Cardiac septum (tissue), 1 donor: ENCODE measurements at regions not wholly inside any gene's neighbourhood (a gene's known extent, or its start where the extent isn't known, plus 50 kb on each side); places are given as distances from the start of the nearest gene placed in this dataset.
"Not testable (repeated sequence)": the region's sequence is repeated elsewhere in the genome, so short reads cannot be mapped to it uniquely, and the experiment has no call there.

Experiments used
- DNase-seq: peaks from one replicate; pipeline ENCODE4 v3.0.0-alpha.2; 2020; ENCODE audit warnings: low spot score
- intact Hi-C: fragments of 100-400 bp; cut with DNase I; formaldehyde crosslinking; loops from one replicate; pipeline ENCODE4 v1.14.0; 2022
- donor health status: DM: no; HTN: no; CAD: no.

DNA sequence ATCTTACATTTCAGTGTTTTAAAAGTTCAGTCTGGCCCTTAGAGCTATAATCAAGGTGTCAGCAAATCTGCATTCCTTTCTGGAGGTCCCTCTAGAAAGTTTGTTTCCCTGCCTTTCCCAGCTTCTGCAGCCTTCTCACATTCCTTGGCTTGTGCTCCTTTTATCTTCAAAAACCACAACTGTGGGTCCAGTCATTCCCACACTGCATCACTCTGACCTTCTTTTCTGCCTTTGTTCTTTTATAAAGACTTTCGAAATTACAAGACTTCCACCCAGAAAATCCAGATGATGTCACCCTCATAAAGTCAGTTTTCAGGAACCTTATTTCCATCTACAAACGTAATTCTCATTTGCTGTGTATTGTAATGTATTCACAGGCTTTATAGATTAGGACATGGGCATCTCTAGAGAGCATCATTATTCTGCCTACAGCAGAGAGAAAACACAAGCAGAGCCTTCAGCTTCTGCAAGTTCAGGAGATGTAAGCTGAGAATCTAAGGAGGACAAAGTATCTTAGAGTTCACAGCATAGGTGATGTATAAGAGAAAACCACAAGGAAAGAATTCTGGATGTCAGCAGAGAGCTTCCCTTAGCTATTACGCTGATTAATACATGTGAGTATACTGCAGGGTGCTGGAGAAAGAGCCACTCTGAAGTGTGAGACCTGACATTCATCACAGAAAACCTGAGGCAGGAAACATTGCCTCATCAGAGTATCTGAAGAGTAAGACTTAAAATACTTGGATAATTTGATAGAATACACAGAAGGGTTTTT, 1100.2 kb downstream of the CBLN2 start:
- no peak for DNase-seq
- intact Hi-C loops, result no loop called here

DNA sequence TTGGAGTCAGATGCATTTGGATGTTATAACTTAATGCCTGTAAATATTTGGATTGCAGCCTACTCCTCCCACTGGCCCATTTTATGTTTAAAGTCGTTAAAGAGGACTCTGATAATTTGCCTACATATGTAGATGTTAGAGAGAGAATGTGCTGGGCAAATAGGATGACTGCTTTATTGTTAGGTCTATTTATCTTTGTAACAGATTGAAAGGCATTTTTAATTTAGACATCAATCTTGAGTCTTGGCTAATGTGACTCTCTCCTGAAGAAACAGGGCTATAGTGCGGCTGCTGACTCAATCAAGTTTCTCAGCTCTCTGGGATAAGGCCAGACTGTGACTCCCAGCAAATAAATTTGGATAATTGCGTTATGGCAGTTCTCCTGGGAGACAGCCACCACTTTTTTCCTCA, 1101.4 kb downstream of the CBLN2 start:
- intact Hi-C loops, result no loop called here
- DNase-seq, result no peak

DNA sequence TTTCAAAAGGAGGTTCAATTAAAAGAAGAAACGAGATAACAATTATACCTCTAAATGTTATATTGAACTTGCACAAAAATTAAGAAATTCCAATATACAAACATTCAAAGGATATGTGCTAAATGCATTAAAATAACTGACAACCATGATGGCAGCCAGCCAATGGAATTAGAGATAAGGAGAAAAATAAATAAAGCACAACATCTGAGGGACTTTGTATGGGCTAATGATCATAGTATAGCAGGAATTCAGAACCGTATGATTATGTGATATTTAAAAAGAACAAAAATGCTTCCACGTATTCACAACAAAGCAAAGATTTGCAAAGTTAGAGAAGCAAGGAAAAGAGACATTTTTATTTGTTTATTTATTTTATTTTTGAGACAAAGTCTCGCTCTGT, 1103.0 kb downstream of the CBLN2 start:
- DNase-seq, result no peak
- intact Hi-C loops, result no loop called here

DNA sequence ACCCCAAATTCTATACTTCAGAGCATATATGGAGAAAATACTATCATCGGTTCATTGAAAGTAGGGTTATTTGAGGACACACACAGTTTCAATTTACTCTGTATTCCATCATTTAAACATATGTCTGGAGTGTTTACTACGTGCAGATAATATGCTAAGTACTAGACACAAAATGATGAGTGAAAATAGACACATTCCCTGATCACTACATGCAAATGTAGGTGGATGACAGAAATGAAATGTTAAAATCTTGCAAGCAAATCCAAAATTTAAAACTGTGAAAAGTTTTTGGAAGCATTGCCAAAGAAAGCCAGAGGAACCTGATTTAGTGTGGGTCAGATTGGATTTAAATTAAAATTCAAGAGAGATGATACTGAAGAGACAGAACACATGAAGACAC, 1106.6 kb downstream of the CBLN2 start:
- intact Hi-C loops, result no loop called here
- DNase-seq, result no peak

DNA sequence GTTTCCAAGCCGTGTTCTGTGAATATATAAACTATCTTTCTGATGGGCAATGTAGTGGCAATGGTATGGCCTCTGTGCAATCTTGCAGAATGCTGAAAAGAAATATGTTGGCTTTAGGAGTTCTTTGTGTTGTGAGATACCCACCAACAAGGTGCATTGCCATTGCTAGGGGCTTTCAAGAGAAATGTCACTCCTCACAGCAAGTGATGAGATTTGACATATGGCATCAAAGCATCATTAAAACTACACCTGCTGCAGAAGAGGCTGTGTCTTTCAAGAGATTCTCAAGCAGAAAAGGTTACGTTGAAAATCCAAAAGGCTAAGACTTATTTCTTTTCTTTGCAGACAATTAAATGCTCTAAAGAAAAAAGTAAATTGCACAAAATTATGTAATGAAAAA, 1110.8 kb downstream of the CBLN2 start:
- no peak for DNase-seq
- intact Hi-C loops, result no loop called here

DNA sequence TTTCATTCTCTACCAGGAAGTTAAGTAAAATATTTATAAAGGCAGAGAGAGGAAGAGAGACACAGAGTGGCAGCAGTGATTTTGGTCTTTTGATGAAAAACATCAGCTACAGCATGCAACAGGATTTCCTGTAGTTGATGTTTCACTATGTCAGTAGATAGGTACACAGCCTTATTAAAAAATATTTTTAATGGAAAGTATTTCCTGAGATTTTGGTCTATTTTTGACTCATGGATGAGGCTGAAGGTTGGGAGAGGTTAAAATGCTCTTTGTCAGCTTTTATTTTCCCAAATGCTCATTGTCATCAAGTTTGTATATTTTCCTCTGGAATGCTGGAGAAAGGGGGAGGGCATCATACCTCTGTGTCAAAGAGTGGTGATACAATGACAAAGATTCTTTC, 1112.5 kb downstream of the CBLN2 start:
- no peak for DNase-seq
- intact Hi-C loops, result no loop called here

DNA sequence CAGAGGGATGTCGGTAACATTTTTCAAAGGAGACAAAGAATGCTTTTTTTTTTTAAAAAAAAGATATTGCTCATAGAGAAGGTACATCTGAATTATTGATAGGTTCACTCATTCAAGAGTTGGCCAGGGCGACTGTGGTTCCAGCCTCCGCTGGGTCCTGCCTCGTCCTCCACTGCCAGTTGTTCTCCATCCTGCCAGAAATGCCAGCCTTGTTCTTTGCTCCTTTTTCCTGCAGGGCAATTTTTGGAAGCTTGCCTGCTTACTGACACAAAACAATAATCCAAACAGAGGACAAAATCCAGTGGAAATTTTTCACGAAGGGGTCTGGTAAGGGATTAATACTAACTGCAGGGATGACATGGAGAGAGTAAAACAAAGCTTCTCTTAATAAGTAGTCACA, 1113.0 kb downstream of the CBLN2 start:
- intact Hi-C loops, result no loop called here
- DNase-seq, result no peak

DNA sequence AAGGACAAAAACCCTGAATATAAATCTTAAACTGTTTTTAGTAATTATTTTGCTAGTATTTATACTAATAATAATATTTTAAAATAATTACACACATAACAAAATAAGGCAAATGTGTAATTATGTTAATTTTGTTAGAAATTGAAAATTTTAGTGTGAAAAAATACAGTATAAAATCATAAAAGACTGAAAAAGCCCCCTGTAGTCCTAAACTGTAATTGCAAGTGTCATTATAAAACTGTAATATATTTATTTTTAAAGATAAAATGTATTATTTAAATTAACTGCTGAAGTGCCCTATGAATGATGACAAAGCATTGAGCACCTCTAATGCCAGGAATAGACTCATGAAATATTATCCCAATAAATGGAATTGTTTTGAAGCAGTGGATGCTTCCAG, 1117.7 kb downstream of the CBLN2 start:
- intact Hi-C loops, result no loop called here
- no peak for DNase-seq

DNA sequence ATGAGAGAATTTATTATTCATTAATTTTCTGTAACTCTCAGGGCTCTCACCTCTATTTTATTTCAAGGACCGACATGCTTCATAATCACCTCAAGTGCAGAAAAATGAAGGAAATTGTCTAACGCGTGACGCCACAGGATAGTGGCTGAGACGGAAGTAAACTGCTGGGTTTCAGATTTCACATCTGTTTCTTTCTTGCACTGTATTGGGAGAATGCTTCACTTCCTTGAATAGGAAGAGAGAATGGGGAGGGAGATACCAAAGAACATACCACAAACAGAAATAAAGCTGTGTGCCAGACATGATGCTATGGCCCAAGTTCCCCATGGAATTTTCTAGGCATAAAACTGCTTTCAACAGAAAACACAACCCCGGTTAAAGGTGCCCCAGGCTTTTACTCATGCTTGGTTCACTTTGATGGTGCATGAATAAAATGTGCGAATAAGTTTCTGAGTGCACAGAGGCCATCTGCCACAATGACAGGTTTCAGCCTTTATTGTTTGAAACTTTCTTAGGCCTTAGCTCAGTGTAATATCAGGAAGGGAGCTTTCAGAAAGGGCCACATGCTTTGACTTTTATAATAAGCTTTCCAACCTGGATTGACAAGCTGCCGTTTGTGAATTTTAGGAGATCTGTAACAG, 1116.4 kb downstream of the SOCS6 start:
- intact Hi-C loops, result no loop called here
- DNase-seq, result no peak

DNA sequence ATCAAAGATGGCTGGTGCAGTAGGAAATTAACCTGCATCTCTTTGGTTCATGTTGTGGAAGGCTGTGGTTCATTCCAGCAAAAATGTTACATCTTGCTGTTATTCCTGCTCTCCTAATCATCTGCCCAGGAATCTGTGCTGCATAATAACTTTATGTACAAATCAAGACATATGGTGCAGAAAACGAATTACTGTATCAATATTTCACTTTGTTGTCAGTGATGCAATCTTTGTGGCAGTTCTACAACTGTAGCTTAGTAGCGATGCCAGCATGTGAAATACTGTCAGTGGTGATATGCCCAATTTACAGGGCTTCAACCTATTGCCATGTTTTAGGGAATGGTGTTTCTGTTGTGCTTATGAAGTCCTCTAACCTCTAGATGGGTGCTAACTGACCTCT, 1114.7 kb downstream of the SOCS6 start:
- no peak for DNase-seq
- intact Hi-C loops, result no loop called here

DNA sequence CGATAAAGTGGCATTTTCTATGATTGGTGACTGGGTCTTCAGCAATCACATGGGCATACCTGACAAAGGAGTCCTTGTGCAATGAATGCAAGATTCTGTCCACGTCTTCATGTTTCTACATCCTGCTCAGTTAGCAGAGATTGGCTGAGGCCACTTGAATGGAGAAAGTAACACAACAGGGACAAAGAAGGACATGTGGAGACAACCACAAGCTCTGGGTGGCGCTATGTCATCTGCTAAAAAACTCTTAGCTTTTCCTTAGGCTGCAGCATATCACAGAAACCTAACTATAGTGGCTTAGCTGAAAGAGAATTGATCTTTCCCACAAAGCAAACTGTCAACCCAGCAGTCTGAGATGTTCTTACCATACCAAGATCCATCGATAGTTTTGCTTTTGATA, 1109.7 kb downstream of the SOCS6 start:
- no peak for DNase-seq

DNA sequence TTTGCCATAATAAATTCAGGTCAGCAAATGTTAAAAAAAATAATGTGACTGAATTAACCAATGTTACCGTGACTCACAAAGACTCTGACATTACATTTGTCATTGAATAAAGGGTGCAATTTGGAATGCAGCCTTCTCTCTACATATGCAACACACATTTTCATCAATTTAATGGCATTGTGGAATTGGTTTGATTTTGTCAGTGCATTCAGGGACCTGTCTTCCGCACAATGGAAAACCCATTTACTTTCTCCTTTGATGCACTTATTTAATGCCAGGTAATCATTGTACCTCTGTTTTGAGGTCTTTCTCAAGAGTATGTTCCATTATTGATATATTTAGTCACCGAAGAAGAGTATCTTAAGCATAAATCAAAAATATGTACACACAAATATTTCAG, 1099.3 kb downstream of the SOCS6 start:
- intact Hi-C loops, result no loop called here
- no peak for DNase-seq

More for the DNA sequence above, 1109.7 kb downstream of the SOCS6 start:
- intact Hi-C loops, result no loop called here

DNA sequence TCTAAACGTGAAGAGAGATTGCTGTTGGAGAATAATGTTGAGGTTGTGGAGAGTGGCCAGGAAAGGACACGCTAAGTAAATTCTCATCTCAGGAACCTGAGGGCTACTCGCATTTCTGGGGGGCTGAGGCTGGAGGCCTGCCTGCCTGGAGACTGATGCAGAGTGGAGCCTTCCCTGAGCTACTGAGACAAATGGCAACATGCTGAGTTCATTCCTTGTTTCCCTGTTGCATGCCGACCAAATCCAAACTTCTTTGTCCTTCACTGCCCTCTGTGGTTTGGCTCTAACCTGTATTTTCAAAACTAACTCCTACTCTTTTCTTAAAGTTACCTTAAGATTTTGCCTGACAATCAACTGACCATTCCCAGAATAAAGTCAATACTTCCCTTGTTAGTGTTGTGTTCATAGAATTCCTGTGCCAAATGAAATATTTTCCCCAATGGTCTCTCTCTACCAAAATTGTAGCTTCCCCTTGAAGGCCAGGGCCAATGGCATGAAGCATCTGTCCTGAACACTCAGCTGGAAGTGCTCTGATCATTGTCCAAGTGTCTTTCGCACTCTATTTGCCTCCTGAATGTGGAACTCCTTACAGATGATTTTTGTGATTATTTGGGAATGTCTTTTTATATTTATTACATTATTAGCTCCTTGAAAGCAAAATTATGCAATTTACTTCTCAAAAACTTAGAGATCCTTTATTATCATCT, 1085.6 kb downstream of the SOCS6 start:
- DNase-seq, result no peak
- intact Hi-C loops, result no loop called here

DNA sequence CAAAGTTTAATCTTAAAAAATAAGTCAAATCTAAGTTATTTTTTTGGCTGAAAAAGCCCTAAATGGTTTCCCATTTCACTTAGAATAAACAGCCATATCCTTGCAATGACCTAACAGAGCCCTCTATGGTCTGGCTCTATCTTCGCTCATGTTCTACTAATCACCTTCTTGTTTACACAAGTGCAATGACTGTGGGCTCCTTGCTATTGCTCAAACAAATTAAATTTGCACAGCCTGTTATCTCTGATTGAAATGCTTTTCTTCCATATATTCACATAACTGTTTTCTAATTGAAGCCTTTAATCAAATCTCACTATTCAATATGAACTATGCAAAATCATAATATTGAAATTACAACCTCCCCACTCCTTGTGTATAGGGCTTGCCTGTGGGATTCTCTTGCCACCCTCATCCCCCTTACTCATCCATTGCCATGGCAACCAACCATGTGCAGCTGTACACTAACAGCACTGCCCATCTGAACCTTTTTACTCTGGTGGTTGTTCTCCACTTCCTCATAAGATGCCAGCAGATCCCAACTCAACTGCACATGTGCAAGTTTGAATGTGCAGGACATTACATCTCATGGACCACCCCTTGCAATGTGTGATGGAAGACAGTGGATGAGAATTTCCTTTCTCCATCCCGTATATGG, 1083.2 kb downstream of the SOCS6 start:
- intact Hi-C loops, result no loop called here
- no peak for DNase-seq

DNA sequence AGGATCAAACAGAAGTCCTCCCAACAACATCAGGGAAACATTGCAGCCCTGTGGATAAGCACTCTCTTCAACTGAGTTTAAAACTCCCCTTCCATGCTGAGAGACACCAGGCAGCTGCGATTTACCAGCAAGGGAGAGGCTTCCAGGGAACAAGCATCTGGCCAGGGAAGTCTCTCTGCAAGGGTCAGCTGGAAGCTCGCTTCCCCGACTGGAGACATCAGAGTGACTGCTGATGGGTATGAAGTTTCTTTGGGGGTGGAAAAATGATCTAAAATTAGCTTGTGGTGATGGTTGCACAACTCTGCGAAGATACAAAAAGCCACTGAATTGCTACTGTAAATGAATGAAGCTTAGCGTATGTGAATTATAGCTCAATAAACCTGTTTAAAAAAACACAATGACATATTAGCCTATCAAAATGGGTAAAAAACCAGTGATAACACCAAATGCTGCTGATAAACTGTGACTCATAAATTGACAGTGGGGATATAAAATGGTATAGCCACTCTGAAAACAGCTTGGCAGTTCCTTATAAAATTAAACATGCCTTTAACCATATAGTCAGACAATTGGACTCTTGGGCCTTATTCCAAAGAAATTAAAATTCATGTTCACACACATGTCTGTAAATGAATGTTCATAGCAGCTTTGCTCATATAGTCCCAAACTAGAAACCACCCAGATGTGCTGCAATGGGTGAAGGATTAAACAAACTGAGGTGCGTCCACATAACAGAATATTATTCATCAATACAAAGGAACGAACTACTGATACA, 1082.0 kb downstream of the SOCS6 start:
- DNase-seq, result no peak
- intact Hi-C loops, result no loop called here

DNA sequence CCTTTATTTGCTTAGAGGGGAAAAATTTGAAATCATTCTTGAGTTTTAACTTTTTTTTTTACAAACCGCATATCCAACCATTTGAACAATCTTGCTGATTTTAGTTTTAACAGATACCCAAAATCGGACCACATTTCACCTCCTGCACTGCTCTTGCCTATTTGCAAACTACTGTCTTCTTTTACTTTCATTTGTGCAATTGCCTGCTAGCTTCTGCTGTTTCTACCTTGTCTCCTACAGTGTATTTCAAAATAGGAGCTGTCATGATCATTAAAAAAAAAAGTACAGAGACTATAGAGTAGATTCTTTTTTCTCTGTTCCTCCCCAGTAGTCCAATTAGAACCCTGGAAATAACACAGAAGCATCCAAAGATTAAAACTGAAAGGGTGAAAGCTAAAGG, 1081.2 kb downstream of the SOCS6 start:
- intact Hi-C loops, result no loop called here
- DNase-seq, result no peak

DNA sequence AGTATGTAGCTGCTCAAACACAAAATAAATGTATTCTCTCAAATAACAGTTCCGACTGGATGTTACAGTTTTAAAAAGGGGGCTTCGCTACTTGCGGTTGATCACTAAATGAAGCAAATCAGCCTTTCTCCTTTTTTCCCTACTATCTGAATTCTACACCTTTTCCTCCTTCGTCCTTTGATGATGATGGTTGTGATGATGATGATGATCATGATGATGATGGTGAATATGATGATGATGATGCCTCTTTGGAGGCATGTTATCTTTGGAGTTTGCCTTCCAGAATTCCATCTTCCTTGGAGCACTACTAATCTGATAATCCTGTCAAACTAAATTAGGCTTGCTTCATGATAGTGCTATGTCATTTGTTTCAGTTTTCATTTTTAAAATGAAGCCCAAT, 1073.3 kb downstream of the SOCS6 start:
- intact Hi-C loops, result no loop called here
- DNase-seq, result no peak

DNA sequence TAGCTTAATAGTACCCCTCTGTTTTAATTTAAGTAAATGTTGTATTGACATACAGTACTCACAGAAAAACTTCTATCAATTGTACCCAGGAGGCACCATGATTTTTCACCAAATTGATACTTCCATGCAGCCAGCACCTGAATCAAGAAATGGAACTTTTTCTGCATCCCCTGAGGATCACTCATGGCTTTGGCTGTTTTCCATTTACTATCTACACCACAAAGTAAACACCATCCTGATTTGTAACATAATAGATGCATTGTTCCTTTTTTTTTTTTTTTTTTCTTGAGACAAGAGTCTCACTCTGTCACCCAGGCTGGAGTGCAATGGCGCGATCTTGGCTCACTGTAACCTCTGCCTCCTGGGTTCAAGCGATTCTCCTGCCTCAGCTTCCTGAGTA, 1066.8 kb downstream of the SOCS6 start:
- intact Hi-C loops, DNase-seq: not testable (repeated sequence)

DNA sequence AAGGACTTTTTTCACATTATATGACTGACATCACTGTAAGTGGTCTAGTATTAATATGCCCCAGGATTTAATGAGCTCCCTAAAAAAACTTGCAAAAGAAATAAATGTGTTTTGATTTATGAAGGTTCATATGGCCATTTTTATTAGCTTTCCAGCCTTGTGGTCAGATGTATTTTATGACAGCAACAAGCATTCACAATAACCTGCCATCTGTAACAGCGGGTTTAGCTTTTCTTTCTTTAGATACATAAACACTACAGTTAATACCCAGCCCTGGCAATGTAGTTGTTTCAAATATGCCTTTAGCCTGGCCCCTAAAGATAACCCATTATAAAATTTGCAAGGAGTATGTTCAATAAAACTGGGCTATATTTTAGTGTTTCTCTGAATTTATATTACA, 1063.8 kb downstream of the SOCS6 start:
- intact Hi-C loops, result no loop called here
- no peak for DNase-seq
